GM18868 (cell line): ENCODE measurements at regions not wholly inside any gene's neighbourhood (a gene's known extent, or its start where the extent isn't known, plus 50 kb on each side); places are given as distances from the start of the nearest gene placed in this dataset.

ENCODE experiments used
- ATAC-seq: cut with Tn5 transposase; IDR thresholded peaks from one replicate; pipeline ENCODE4 v1.9.1; 2021; ENCODE audit warnings: mild to moderate bottlenecking, moderate library complexity; ENCODE audit not compliant: unreplicated experiment

- ATAC-seq = no peak
Observed at GRCh38 chr20:54272901-54273488, 65.1 kb downstream of the PFDN4 start.

GRCh38 chr20:54275359-54276111 lies 67.6 kb downstream of the PFDN4 start:
- ATAC-seq = no peak

- ATAC-seq = no peak
Observed at GRCh38 chr20:54276577-54277169, 68.8 kb downstream of the PFDN4 start.

GRCh38 chr20:54278262-54278661 lies 70.4 kb downstream of the PFDN4 start:
- ATAC-seq = no peak

GRCh38 chr20:54282625-54283024 lies 74.7 kb downstream of the PFDN4 start:
- no peak for ATAC-seq

GRCh38 chr20:54283253-54283652 lies 75.4 kb downstream of the PFDN4 start:
- no peak for ATAC-seq

GRCh38 chr20:54284928-54285704 lies 77.2 kb downstream of the PFDN4 start:
- ATAC-seq = no peak

- ATAC-seq = no peak
Observed at GRCh38 chr20:54290636-54291035, 82.7 kb downstream of the PFDN4 start.

GRCh38 chr20:54291339-54292010 lies 83.6 kb downstream of the PFDN4 start:
- ATAC-seq = no peak

- no peak for ATAC-seq
Observed at GRCh38 chr20:54292185-54292584, 84.3 kb downstream of the PFDN4 start.

- no peak for ATAC-seq
Observed at GRCh38 chr20:54293526-54293925, 85.6 kb downstream of the PFDN4 start.

GRCh38 chr20:54294094-54294493 lies 86.2 kb downstream of the PFDN4 start:
- ATAC-seq = no peak

- no peak for ATAC-seq
Observed at GRCh38 chr20:54295686-54296085, 87.8 kb downstream of the PFDN4 start.

- ATAC-seq = no peak
Observed at GRCh38 chr20:54305421-54305820, 97.5 kb downstream of the PFDN4 start.

- no peak for ATAC-seq
Observed at GRCh38 chr20:54306985-54307710, 99.3 kb downstream of the PFDN4 start.

GRCh38 chr20:54308804-54309203 lies 100.9 kb downstream of the PFDN4 start:
- ATAC-seq = no peak

- ATAC-seq = no peak
Observed at GRCh38 chr20:54318892-54319291, 111.0 kb downstream of the PFDN4 start.

- ATAC-seq = no peak
Observed at GRCh38 chr20:54320148-54320607, 112.3 kb downstream of the PFDN4 start.

- ATAC-seq = no peak
Observed at GRCh38 chr20:54321352-54322087, 113.6 kb downstream of the PFDN4 start.
